ENCODE measurements at regions not wholly inside any gene's neighbourhood (a gene's known extent, or its start where the extent isn't known, plus 50 kb on each side); places are given as distances from the start of the nearest gene placed in this dataset.

DNA sequence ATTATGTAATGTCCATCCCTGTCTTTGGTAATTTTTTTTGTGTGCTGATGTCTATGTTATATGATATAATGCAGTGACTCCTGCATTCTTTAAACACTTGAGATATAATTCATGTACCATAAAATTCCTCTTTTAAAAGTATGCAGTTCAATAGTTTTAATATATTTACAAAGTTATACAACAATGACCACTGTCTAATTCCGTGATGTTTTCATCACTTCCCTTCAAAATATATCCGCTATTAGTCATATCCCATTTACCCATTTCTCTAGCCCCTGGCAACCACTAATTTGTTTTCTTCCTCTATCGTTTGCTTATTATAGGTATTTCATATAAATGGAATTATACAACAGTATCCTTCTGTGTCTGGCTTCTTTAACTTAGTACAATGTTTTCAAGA, 64.9 kb upstream of the SUCLG2 start:
- no peak overlapping the region for H3K27ac ChIP-seq (ENCODE audit: low read depth in 2 of 2, low read length in 1 of 2)
- no peaks in the 10 kb centered on the region for H3K4me1 ChIP-seq (ENCODE audit: control insufficient read depth in 2 of 2, insufficient read depth in 2 of 2, low read length in 1 of 2)
- 92% methylated on average over 3 of the region's 3 CpGs for WGBS, 2 donors
- no peak overlapping the region for H3K4me3 ChIP-seq (ENCODE audit: low read depth in 1 of 2, low read length in 2 of 2)
- peaks cover 0 to 4% of the 10 kb centered on the region in 2 donors for H3K36me3 ChIP-seq (ENCODE audit: control insufficient read depth in 2 of 2, insufficient read depth in 2 of 2, low read length in 1 of 2)
- no peaks in the 10 kb centered on the region for H3K9me3 ChIP-seq (ENCODE audit: control insufficient read depth in 2 of 2, insufficient read depth in 1 of 2, low read depth in 1 of 2, low read length in 1 of 2)
- no peaks in the 10 kb centered on the region for H3K27me3 ChIP-seq (ENCODE audit: control insufficient read depth in 1 of 2, insufficient read depth in 2 of 2, low read length in 2 of 2)

DNA sequence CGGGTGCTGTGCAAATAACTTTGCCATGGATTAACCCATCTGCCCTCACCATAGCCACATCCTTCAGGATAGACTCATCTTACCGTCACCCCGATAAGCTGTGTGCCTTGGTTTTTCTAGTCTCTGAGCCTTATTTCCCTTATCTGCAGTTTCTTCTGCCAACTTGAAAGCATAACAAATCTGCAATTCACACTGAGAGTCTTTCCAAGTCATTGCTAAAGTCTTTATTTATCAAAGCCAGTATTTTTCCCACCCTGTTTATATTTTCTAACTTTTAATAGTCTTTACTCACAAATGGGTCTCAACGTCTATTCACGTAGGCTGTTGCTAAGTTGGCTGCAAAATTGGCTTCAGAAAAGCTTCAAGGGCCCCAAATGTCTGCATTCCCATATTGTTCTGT, 61.6 kb upstream of the SUCLG2 start:
- H3K4me3 ChIP-seq (ENCODE audit: low read depth in 1 of 2, low read length in 2 of 2), result no peak overlapping the region
- no peaks in the 10 kb centered on the region for H3K27me3 ChIP-seq (ENCODE audit: control insufficient read depth in 1 of 2, insufficient read depth in 2 of 2, low read length in 2 of 2)
- no peaks in the 10 kb centered on the region for H3K4me1 ChIP-seq (ENCODE audit: control insufficient read depth in 2 of 2, insufficient read depth in 2 of 2, low read length in 1 of 2)
- no peaks in the 10 kb centered on the region for H3K36me3 ChIP-seq (ENCODE audit: control insufficient read depth in 2 of 2, insufficient read depth in 2 of 2, low read length in 1 of 2)
- WGBS, 2 donors, result 85 to 87% methylated on average over 5 of the region's 5 CpGs
- H3K27ac ChIP-seq (ENCODE audit: low read depth in 2 of 2, low read length in 1 of 2), result no peak overlapping the region
- no peaks in the 10 kb centered on the region for H3K9me3 ChIP-seq (ENCODE audit: control insufficient read depth in 2 of 2, insufficient read depth in 1 of 2, low read depth in 1 of 2, low read length in 1 of 2)

DNA sequence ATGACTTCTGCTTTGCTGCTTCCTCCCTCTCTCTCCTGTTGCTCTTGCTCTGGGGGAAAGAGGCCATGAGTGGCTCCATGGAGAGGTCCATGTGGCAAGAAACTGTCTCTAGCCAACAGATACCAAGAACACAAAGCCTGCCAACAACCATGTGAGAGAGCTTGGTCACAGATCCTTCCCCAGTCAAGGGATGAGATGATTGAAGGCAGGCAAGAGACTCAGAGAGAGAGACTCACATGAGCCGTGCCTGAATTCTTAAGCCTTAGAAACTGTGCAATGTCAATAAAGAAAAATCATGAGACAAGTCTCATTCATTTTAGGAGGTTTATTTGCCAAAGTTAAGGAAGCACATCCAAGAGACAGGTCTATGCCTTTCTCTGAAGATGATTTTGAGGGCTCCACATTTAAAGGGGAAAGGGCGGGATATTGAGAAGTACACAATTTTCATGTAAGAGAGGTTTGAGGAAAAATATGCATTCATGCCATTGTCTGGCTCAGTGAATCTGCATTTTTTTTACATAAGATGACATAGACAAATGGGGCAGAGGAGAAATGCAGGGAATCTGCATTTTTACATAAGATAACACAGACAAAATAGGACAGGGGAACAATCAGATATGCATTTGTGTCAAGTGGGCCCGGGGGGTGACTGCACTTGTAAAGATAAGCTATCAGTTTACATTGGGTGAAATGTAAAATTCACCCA, 59.5 kb upstream of the SUCLG2 start:
- WGBS, 2 donors, result 69 to 75% methylated on average over 3 of the region's 3 CpGs
- Histone ChIP-seq H3K4me1 (ENCODE audit: control insufficient read depth in 2 of 2, insufficient read depth in 2 of 2, low read length in 1 of 2) (no peaks in the 10 kb centered on the region), H3K4me3 (ENCODE audit: low read depth in 1 of 2, low read length in 2 of 2) (no peak overlapping the region), H3K27ac (ENCODE audit: low read depth in 2 of 2, low read length in 1 of 2) (no peak overlapping the region), H3K9me3 (ENCODE audit: control insufficient read depth in 2 of 2, insufficient read depth in 1 of 2, low read depth in 1 of 2, low read length in 1 of 2) (no peaks in the 10 kb centered on the region), H3K36me3 (ENCODE audit: control insufficient read depth in 2 of 2, insufficient read depth in 2 of 2, low read length in 1 of 2) (no peaks in the 10 kb centered on the region), H3K27me3 (ENCODE audit: control insufficient read depth in 1 of 2, insufficient read depth in 2 of 2, low read length in 2 of 2) (no peaks in the 10 kb centered on the region)

DNA sequence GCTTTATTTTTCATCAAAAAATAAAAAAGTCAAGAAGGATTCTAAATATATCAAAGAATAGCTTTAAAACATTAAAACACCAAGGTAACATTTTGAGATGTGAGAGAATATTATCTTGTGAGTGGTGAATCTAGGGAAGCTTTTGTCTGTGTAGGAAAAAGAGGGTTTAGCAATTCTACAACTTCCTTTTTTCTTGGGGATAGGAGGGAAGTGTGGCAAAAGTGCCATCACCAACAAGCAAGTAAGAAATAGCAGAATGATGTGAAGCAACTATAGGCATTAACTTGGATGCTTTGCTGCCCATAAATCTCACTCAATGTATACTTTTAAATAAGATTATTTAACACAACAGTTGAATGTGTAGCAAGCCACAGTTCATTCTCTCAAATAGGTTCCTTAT, 57.8 kb upstream of the SUCLG2 start:
- no peaks in the 10 kb centered on the region for H3K36me3 ChIP-seq (ENCODE audit: control insufficient read depth in 2 of 2, insufficient read depth in 2 of 2, low read length in 1 of 2)
- no peak overlapping the region for H3K27ac ChIP-seq (ENCODE audit: low read depth in 2 of 2, low read length in 1 of 2)
- H3K9me3 ChIP-seq (ENCODE audit: control insufficient read depth in 2 of 2, insufficient read depth in 1 of 2, low read depth in 1 of 2, low read length in 1 of 2), result no peaks in the 10 kb centered on the region
- H3K27me3 ChIP-seq (ENCODE audit: control insufficient read depth in 1 of 2, insufficient read depth in 2 of 2, low read length in 2 of 2), result no peaks in the 10 kb centered on the region
- no peak overlapping the region for H3K4me3 ChIP-seq (ENCODE audit: low read depth in 1 of 2, low read length in 2 of 2)
- no peaks in the 10 kb centered on the region for H3K4me1 ChIP-seq (ENCODE audit: control insufficient read depth in 2 of 2, insufficient read depth in 2 of 2, low read length in 1 of 2)

DNA sequence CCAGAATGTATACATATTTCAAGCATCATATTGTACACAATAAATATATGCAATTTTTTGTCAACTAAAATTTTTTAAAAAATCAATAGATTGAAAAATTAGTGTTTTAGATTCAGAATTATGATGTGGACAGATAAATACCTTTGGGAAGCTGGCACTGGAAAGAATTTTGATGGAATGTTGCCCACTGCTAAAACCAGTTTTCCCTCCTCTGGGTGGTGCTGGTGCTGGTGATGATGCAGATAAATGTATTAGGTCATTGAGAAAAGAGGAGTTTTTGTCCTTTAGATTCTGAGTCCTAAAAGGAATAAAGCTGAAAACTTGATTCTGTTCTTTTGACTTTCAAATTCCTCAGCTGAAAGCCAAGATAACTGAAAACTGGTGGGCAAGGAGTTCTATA, 56.0 kb upstream of the SUCLG2 start:
- no peak overlapping the region for H3K27ac ChIP-seq (ENCODE audit: low read depth in 2 of 2, low read length in 1 of 2)
- no peak overlapping the region for H3K4me3 ChIP-seq (ENCODE audit: low read depth in 1 of 2, low read length in 2 of 2)
- H3K36me3 ChIP-seq (ENCODE audit: control insufficient read depth in 2 of 2, insufficient read depth in 2 of 2, low read length in 1 of 2), result no peaks in the 10 kb centered on the region
- no peaks in the 10 kb centered on the region for H3K4me1 ChIP-seq (ENCODE audit: control insufficient read depth in 2 of 2, insufficient read depth in 2 of 2, low read length in 1 of 2)
- H3K27me3 ChIP-seq (ENCODE audit: control insufficient read depth in 1 of 2, insufficient read depth in 2 of 2, low read length in 2 of 2), result no peaks in the 10 kb centered on the region
- no peaks in the 10 kb centered on the region for H3K9me3 ChIP-seq (ENCODE audit: control insufficient read depth in 2 of 2, insufficient read depth in 1 of 2, low read depth in 1 of 2, low read length in 1 of 2)

DNA sequence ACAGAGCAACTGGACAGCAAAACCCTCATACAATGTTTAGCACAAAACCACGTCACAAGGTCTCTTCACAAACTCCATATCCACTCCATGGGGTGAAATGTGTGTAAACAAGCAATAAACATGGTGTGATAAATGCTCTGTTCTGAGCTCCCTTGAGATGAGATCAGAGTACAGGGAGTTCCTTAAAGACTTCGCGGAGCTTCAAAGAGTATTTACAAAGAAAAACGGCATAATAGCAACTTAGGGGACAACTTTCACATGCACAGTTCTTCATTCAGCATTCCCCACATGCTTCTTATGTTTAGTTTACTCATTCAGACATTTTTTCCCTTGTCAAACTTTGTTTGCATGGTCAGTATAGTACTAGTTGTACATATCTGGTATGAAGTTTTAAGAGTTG, 52.5 kb upstream of the SUCLG2 start:
- Histone ChIP-seq H3K9me3 (ENCODE audit: control insufficient read depth in 2 of 2, insufficient read depth in 1 of 2, low read depth in 1 of 2, low read length in 1 of 2) (no peaks in the 10 kb centered on the region), H3K27me3 (ENCODE audit: control insufficient read depth in 1 of 2, insufficient read depth in 2 of 2, low read length in 2 of 2) (no peaks in the 10 kb centered on the region), H3K4me3 (ENCODE audit: low read depth in 1 of 2, low read length in 2 of 2) (no peak overlapping the region), H3K4me1 (ENCODE audit: control insufficient read depth in 2 of 2, insufficient read depth in 2 of 2, low read length in 1 of 2) (no peaks in the 10 kb centered on the region), H3K27ac (ENCODE audit: low read depth in 2 of 2, low read length in 1 of 2) (no peak overlapping the region), H3K36me3 (ENCODE audit: control insufficient read depth in 2 of 2, insufficient read depth in 2 of 2, low read length in 1 of 2) (no peaks in the 10 kb centered on the region)
- WGBS, 2 donors, result 53 to 63% methylated on average over 4 of the region's 4 CpGs

DNA sequence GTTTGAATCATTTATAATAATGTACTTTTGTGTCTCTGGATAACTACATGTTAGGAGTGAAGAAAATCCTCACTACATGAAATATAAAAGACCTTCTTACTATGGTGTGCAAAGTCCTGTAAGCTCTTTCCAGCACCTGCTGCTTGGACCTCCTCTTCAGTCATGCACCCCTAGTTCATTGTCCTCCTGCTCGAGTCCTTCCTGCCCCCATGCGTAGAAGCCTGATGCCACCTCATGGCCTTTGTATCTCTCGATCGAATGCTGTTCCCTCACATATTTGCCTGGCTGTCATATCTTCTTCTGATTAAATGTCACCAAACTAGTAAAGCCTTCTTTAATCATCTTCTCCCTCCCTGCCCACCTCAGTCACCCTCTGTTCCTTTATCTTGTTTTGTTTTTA, 49.9 kb upstream of the SUCLG2 start:
- Histone ChIP-seq H3K27me3 (ENCODE audit: control insufficient read depth in 1 of 2, insufficient read depth in 2 of 2, low read length in 2 of 2) (no peaks in the 10 kb centered on the region), H3K27ac (ENCODE audit: low read depth in 2 of 2, low read length in 1 of 2) (no peak overlapping the region), H3K4me1 (ENCODE audit: control insufficient read depth in 2 of 2, insufficient read depth in 2 of 2, low read length in 1 of 2) (no peaks in the 10 kb centered on the region), H3K4me3 (ENCODE audit: low read depth in 1 of 2, low read length in 2 of 2) (no peak overlapping the region), H3K9me3 (ENCODE audit: control insufficient read depth in 2 of 2, insufficient read depth in 1 of 2, low read depth in 1 of 2, low read length in 1 of 2) (no peaks in the 10 kb centered on the region), H3K36me3 (ENCODE audit: control insufficient read depth in 2 of 2, insufficient read depth in 2 of 2, low read length in 1 of 2) (no peaks in the 10 kb centered on the region)
- WGBS, 2 donors, result 83 to 90% methylated on average over 4 of the region's 4 CpGs

Measured in esophagus (tissue), 2 donors.